SK-N-MC (cell line): ENCODE measurements at regions not wholly inside any gene's neighbourhood (a gene's known extent, or its start where the extent isn't known, plus 50 kb on each side); places are given as distances from the start of the nearest gene placed in this dataset.

ENCODE experiments used
- EZH2 ChIP-seq: fragments of 200-600 bp; sonication (generic); IDR thresholded peaks from one replicate; pipeline ENCODE4 v1.6.1; 2017; ENCODE audit warnings: antibody characterized with exemption
- POLR2AphosphoS5 ChIP-seq: IDR thresholded peaks from 2 replicates; pipeline ENCODE4 v1.6.1; 2012; ENCODE audit warnings: mild to moderate bottlenecking, low read depth, low read length, borderline replicate concordance

DNA sequence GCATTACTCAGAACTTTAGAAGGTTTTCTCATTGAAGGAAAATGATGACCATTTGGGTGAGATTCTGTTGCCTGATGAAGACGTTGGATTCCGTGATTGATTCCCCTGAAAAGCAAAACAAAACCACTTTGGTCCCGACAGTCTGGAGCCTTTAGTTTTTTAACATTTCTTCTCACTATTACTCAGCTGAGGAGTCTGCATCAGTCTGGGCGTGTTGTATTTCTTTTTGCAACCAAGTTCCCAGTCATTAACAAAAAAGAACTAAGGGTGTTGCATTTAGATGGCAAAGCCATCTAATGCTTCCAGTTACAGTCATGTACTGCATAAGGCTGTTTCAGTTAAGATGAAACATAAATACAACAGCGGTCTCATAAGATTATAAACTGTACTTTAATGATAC is 343.1 kb upstream of the CDH2 start:
- TF ChIP-seq POLR2AphosphoS5 (no peak), EZH2 (no peak)
